NCI-H1092 (cell line): ENCODE measurements at regions not wholly inside any gene's neighbourhood (a gene's known extent, or its start where the extent isn't known, plus 50 kb on each side); places are given as distances from the start of the nearest gene placed in this dataset.

Experiments used
- DNase-seq: peaks from one replicate; lab custom pipeline; 2025; lab: John Stamatoyannopoulos, UW

DNA sequence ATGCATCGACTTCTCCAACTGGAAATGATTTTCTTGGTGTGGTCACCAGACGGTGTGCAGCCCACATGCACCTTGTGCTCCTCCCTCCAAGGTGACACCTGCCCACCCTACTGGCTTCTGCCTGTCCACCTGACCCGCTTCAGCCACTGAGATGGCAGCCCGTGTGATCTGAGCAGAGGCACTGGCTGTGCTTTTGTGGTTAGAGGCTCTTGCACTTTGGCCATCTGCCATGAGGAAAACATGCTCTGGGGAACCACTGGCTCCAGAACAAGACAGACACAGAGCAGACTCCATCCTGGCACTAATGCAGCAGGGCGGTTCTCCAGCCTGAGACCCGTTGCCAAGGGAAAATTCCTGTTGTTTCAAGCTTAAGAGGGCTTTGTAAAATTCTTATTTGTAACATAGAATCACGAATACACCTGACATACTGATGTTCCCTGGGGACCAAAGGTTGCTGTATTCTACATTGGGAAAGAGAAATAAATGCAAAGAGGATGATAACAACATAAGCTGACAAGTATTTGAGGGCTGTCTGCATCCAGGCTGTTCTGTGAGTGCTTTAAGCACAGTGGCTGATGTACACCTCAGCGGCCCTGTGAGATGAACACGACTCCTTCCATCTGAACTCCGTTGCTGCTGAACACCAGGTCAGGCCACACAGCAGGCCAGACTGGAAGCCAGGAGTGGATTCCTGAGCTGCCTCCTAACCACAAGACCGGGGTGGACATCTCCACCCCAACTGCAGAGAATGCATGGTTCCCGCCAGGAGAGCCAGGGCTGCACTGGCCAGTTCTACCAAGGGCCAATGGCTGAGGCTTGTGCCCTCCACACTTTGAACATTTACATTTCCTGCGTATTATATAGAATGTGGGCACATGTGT is 820.4 kb downstream of the GALR1 start:
- peak; percentile 57 for DNase-seq

DNA sequence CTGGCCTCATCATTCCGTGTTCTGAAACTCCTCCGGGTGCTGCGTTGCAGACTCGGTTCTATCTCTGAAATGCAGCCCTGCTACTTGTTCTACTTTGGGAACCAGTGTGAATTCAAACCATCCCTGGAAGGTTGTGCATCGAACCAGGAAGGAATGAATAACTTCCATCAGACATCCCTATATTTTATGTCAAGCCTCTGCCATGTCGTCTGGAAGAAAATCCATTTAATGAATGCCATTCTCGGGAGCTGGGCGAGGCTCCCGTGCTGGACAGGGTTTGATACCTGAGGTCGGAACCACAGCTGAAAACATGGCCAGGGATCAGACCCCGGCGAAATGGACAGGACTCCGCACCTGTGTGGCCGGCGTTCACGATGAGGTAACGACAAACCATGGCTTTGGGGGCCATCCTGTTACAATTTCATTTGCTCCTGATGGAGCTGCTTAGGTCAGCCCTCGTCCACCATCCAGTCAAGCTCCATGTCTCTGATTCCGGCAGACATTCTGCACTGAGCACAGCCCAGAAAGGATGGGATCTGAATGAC is 821.6 kb downstream of the GALR1 start:
- no peak for DNase-seq

DNA sequence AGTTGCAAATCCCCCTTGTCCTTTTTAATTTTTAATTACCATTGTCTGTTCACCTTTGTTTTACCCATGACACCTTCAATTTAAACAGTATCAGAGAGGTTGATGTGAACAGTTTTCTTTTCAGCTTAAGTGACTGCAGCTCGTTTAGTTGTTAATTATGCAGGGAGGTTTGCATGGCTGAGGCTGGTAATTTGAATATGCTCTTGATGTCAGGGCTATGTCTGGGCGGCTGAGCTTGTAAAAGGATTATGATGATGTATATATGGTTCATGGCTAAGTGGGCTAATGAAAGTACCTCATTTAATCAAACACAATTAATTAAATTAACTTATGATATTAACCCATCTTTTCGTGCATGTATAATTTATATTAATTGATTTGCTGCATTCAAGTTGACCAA is 822.1 kb downstream of the GALR1 start:
- no peak for DNase-seq

DNA sequence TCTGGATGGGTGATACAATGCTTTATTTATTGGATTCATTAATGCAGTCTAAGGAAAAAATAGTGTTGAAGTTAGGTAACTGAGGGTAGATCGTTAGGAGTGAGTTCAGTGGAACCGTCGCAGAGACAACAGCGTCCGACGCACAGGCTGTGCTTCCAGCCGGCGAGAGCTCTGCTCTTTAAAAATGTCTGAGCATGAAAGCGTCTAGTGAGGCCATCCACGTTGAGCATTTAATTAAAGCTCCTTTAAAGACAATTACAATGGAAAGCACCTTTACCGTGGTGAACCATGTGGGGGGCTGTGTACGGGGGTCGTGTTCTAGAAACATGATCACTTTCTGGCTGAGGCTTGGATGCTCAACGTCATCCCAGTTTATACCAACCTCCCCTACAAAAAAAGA is 822.7 kb downstream of the GALR1 start:
- no peak for DNase-seq

DNA sequence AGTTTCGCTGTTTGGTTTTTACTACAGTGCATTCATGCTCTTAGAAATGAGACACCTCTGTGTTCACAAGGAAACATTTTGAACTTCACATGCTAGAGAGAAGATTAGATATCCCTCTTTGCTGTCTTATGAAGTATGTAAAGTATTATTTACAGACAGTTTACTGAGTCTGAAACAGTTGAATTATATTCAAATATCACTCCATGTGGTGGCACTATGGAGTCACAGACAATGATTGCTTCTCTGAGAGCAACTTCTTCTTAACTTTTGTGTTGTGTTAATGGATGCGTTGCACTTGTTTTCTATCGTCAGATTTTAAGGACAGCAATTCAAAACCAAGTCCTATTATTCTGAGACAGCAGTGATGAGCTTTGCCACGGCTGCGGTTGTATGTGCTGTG is 823.6 kb downstream of the GALR1 start:
- no peak for DNase-seq

DNA sequence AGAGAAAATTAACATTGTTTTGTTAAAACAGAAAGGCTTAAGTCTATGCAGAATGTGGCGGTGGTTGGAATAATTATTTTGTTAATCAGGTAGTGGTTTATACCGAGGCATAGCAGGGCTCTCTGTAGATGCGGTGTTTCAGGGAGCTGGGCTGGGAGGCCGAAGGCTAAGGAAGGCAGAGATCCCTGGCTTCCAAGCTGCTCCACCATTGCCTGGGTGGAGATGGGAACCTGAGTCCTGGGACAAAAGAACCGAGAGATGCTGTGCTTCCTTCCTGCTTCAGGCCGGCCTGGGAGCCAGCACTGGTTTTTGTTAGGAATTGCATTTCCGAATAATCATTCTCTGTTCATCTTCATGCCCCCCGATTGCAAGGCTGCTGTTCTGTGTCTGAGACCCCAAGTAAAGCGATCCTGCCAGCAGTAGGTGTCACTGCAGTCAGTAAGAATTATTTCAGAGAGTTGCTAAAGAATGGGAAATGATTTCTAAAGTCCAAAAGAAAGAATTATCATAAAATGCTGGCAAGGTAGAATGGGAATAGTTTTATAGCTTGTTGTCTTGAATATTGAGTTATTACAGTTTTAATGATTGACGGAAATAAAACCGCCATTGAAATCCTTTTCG is 824.9 kb downstream of the GALR1 start:
- no peak for DNase-seq

DNA sequence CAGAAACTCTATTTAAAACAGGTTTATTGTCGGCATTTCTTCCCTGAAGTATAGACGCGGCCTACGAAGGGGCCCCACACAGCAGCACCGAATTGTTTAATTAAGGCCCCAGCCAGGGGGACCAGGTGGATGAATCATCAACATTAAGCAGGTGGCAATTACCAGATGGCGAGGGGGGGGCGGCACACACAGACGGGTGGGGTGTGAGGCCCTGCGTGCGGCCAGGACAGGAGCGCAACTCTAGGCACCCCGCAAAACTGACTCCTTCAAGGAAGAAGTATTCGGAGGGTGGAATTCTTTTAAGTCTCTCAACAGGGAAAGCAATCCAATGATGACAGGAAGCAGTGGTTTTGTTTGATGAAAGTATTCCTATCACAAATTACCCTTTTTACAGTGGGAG is 830.4 kb downstream of the GALR1 start:
- no peak for DNase-seq

DNA sequence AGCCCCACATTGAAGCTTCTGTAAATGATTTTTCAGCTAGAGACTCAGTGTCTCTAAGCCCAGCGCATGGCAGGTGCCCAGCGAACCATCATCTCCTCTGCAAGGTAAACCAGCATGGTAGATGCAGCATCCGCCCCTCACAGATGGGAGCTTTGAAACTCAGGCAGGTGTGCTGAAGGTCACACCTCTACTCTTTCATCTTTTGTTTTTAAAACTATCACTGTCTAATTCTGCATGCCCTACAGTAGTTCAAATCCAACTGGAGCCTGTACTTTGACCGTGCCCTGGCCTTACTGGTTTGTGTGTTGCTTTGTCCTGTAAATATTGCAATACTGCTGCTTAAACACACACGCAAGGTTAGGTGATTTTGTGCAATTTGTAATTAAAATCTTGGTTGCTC is 831.1 kb downstream of the GALR1 start:
- DNase-seq, result no peak

DNA sequence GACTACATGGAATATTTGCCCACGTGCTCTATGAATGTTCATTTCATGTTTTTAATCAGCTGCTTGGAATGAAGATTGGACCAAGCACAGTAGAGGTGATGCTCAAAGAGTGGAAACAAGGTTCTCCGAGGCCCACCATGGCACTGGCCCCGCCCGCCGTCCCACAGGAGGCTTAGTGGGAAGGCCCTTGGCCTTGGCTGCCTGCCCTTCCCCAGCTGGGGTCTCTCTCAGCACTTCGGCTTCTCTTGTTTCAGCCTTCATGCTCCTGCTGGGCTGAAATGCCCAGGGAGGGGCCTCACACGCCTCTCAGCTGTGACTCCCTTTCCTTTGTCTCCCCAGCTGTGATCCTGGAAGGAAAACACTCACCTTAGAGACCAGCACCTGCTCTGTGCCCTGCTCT is 833.2 kb downstream of the GALR1 start:
- peak; percentile 27 for DNase-seq

DNA sequence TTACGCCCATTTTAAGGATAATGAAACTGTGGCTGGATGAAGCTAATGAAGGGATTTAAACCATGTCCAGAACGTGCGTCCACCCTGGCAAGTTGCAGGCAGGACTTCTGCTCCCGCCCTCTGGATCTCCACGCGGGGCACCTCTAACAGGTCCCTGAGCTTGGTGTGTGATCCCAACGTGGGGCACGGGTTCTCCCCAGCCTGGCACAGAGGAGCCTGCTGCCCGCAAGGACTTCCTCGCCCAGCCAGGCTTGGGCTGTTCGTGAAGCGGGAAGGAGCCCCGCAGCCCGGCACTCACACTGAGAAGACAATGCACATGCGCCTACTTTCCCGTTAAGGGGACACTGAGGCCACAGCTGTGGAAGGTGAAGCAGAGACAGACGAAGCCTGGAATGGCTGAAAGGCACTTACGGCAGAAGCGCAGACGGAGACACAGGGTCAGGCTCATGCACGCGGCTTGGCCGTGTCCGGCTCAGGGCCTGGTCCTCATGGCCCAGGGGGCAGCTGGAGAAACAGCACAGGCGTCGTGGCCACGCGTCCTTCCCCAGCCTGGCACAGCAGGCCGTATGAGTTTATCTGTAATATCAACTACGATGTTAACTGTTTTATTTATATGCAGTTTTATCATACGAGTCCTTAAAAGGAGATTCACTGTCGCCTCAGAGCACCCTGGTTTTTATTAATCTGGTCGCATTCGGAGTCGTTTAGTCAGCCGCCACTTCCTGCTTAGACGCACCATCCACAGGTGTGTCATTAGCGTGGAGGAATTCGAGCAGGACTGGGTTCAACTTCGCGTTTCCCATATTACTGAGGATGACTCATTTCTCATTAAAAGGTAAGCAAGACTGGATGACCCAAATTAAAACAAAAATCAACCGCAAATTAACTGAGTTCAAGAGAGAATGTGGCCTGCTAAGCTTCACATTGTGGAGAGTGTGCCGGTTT is 835.9 kb downstream of the GALR1 start:
- no peak for DNase-seq

DNA sequence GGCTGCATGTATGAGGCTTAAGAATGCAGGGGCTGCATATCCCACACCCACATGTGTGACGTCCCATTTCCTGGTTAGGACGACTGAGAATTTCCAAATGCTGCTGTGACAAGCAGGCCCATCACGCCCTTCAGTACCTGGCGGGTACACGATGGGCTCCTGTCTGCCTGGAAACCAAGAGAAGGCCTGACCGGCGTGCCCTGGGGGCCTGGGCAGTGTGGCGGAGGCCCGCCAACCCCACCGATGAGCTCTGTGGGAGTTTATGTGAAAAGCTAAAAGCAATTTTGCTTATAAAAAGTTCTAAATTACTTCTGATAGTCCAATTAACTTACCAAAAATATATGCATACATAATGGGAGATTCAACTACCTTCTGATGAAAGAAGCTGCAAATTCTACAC is 837.3 kb downstream of the GALR1 start:
- no peak for DNase-seq

DNA sequence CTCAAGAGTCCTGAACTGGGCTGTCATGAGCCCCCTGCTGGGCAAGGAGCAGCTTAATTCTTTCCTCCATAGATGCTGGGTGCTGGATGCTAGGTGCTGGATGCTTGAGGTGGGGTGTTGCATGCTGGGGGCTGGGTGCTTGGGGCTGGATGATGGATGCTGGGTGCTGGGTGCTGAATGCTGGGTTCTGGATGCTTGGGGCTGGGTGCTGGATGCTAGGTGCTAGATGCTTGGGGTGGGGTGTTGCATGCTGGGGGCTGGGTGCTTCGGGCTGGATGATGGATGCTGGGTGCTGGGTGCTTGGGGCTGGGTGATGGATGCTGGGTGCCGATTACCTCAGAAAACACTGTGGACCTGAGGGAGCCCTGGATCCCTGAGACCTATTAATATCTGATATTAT is 837.7 kb downstream of the GALR1 start:
- no peak for DNase-seq

DNA sequence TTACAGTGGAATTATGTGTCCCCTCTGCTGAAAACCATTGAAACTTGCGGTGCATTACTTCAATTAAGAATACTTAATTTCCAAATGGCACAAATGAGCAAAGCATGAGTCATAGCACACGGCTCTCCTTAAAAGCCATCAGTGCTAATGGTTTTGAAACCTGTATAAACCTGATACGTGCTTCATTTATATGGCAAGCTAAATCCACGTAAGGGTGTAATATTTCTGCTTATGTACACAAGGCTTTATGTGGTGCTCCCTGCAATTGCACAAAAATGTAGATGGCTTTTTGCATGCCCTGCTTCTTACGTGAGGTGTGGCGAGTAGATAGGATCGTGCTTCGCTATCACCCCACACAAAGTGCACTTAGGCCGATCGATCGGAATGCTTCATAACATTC is 840.9 kb downstream of the GALR1 start:
- DNase-seq, result peak; percentile 70

DNA sequence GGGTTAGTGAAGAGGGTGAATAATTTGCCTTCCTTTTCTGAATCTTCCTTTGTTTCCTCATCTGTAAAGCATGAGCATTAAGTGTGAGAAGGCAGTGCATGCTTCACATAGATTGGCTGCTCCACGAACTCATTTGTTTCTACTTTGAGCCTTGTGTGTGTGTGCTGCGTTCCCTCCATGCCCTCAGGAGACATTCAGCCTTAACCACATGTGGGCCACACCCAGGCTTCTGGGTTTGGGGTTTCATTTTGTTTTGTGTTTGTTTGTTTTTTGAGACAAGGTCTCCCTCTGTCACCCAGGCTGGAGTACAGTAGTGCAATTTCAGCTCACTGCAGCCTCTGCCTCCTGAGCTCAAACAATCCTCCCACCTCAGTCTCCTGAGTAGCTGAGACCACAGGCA is 843.3 kb downstream of the GALR1 start:
- DNase-seq, result no peak

DNA sequence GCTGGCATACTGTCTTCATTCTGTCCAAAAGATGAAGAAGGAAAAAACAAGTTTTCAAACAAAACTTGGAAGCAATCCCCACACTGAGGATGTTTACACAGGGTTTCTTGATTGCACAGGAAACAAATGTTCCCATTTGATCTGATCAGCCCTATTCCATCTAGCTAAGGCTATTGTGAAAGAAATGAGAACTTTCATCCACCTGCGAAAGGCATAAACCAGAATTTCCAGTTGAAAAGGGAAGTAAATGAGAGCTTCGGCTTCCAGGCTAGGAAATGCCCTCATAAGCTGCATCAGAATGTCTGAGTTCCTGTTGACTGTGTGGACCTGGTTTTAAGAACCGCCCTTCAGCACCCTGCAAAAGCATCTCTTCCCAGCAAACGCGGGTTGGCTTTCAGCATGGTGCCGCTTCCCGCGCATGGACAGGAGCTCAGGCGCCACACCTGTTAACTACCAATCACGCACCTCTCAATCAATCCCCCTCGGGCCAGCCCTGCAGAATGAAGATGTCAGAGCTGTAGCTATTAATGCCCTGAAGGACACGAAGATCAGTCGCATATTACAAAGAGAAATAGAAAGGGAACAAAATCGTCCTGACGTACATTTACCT is 850.4 kb downstream of the GALR1 start:
- no peak for DNase-seq

DNA sequence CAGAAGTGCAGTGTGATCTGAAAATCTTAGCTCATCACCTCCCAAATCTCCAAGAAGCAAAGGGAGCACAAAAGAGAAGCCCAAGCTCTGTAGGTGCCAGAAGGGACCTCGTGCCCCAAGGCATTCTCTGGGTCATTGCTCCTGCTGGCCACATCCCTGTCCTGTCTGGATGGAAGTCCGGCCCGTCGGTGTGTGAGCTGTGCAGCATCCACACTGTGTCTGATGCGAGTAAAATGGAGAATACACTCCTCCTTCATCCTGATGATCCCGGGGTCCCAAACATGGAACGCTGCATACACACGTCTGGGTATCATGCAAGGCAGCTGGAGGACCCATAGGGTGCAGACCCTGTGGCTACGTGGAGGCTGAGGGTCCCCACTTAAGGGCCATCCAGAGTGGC is 851.4 kb downstream of the GALR1 start:
- no peak for DNase-seq

DNA sequence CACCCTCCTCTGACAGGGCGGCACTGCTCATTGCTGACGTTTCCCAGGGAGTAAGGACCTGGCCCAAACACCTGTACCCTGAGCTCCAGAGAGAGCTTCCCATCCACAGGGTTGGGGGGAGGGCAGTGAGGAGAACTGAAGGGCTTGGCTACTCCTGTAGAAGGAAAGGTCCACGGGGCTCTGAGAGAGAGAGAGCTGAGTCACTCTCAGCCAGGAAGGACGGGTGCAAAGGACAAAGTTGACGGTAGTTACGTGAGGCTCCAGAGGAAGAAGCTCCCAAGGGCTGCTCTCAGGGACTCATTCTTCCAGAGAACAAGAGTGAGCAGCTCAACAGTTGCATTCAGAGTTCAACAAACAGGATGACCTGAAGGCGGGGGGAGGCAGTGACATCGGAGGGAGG is 852.5 kb downstream of the GALR1 start:
- DNase-seq, result no peak

DNA sequence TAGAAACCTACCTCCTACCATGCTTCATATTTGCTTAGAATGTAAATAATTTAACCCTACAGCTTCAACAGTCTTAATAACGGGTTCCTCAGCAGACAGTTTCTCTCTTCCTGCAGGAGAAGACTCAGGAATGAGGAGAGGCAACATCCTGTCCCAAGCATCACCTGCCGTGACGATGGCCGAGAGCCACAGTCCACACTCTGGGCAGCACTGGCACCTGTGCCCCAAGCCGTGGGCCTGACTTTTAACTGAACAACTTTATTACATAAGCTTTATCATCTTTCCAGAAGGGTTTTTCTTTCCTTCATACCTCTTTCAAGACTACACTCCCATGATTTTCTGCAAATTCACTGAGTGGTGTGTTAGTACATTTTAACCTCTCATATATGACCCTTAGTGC is 856.0 kb downstream of the GALR1 start:
- no peak for DNase-seq

DNA sequence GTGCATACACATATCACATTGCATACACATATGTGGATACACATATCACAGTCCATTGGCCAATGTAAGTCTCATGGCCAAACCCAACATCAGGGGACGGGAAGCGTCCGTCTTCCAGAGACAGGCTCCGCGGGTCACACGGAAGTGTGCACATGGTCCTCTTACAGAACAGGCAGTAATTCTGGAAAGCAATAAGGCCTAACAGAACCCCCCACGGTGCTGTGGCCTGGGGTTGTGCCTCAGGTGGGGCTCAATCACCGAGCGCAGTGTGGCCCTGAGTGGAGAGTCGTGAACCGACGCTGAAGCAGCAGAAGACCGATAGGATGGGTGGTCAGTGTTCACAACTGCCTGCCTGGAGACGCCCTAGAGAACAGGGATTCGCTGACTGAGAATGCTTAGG is 857.3 kb downstream of the GALR1 start:
- DNase-seq, result no peak

DNA sequence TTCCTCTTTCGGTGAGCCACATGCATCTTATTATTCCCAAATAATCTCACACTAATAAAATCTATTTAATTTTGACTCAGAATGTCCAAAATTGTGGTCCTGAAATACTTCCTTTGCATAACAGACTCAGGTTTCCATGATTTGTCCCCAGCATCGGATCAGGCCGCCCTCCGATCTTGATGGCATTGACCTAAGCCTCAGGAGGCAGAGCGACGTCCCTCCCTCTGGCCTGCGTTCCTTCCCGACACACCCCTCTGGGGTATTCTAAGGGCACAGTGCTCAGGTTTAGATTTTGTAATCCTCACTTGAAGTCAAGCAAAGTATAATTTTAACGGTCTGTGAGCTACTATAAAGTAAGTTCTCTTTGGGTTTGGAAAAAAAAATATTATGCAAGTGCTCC is 857.7 kb downstream of the GALR1 start:
- no peak for DNase-seq

DNA sequence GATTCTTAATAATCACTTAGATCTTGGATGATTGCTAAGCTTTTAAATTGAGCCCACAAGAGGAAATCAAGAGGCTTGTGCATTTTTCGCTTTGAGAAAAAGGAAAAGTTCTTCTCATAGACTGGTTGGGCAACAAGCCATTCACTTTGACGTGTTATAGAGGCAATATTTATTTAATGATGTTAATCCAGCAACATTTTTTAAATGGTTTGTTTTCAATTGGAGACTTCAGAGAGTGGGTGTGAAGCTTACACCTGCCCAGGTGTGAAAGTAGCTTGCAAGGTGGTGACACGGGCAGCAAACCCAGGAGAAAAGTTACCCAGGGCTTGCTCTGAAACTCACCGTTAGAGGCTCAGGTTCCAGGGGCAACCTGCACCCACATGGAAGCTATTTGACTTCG is 858.9 kb downstream of the GALR1 start:
- DNase-seq, result no peak
